Right lung (tissue), 2 donors: ENCODE measurements at regions not wholly inside any gene's neighbourhood (a gene's known extent, or its start where the extent isn't known, plus 50 kb on each side); places are given as distances from the start of the nearest gene placed in this dataset.
A peak's percentile ranks its signal among the peaks of the same experiment; 100 is the strongest.
"Not testable (repeated sequence)": the region's sequence is repeated elsewhere in the genome, so short reads cannot be mapped to it uniquely, and the experiment has no call there.

ENCODE experiments used
- DNase-seq, 2 donors: peaks; one replicate each; pipeline ENCODE4 v3.0.0-alpha.2; 2013

- no peak for DNase-seq
Observed at GRCh38 chr9:27817747-27818146, 244.5 kb upstream of the C9orf72 start.

- DNase-seq, result no peak
Observed at GRCh38 chr9:27818348-27818747, 245.1 kb upstream of the C9orf72 start.

- DNase-seq, result no peak
Observed at GRCh38 chr9:27828908-27829307, 255.6 kb upstream of the C9orf72 start.

GRCh38 chr9:27829621-27830020 is 256.3 kb upstream of the C9orf72 start:
- DNase-seq, result no peak

GRCh38 chr9:27832108-27832507 is 258.8 kb upstream of the C9orf72 start:
- DNase-seq, result not testable (repeated sequence)

- DNase-seq, result no peak
Observed at GRCh38 chr9:27835286-27835685, 262.0 kb upstream of the C9orf72 start.

- DNase-seq, result no peak
Observed at GRCh38 chr9:27835746-27836145, 262.5 kb upstream of the C9orf72 start.

- DNase-seq, result no peak
Observed at GRCh38 chr9:27836661-27837401, 263.6 kb upstream of the C9orf72 start.

- no peak for DNase-seq
Observed at GRCh38 chr9:27838876-27839275, 265.6 kb upstream of the C9orf72 start.

GRCh38 chr9:27839767-27840166 is 266.5 kb upstream of the C9orf72 start:
- DNase-seq, result not testable (repeated sequence)

GRCh38 chr9:27844797-27845196 is 271.5 kb upstream of the C9orf72 start:
- no peak for DNase-seq

GRCh38 chr9:27847380-27847779 is 274.1 kb upstream of the C9orf72 start:
- no peak for DNase-seq

GRCh38 chr9:27847818-27848217 is 274.5 kb upstream of the C9orf72 start:
- DNase-seq, result no peak

GRCh38 chr9:27848315-27848714 is 275.0 kb upstream of the C9orf72 start:
- no peak for DNase-seq

- no peak for DNase-seq
Observed at GRCh38 chr9:27851858-27852257, 278.6 kb upstream of the C9orf72 start.

- DNase-seq, result no peak
Observed at GRCh38 chr9:27853529-27853928, 280.2 kb upstream of the C9orf72 start.

GRCh38 chr9:27856054-27856453 is 282.8 kb upstream of the C9orf72 start:
- DNase-seq, result no peak

- DNase-seq, result no peak
Observed at GRCh38 chr9:27856748-27857147, 283.5 kb upstream of the C9orf72 start.

- DNase-seq, result no peak
Observed at GRCh38 chr9:27861887-27862286, 288.6 kb upstream of the C9orf72 start.

- peak; percentile 25 to 30 for DNase-seq
Observed at GRCh38 chr9:27864644-27865438, 291.6 kb upstream of the C9orf72 start.

- DNase-seq, result no peak
Observed at GRCh38 chr9:27866741-27867140, 293.5 kb upstream of the C9orf72 start.

- no peak for DNase-seq
Observed at GRCh38 chr9:27870404-27870803, 297.1 kb upstream of the C9orf72 start.

- peak; percentile 24 to 26 for DNase-seq
Observed at GRCh38 chr9:27880156-27880555, 306.9 kb upstream of the C9orf72 start.
